ENCODE measurements at regions not wholly inside any gene's neighbourhood (a gene's known extent, or its start where the extent isn't known, plus 50 kb on each side); places are given as distances from the start of the nearest gene placed in this dataset.
A peak's percentile ranks its signal among the peaks of the same experiment; 100 is the strongest.

GRCh38 chr6:56842686-56843475, 112.0 kb upstream of the BEND6 start:
- Histone ChIP-seq H3K9me3 (ENCODE audit: control extremely low read depth in 1 of 3, control insufficient read depth in 2 of 3, insufficient read depth in 1 of 3, low read length in 2 of 3) (no peaks in the 10 kb centered on the region), H3K9ac (ENCODE audit: low read length) (peak overlapping the region; percentile 53), H4K20me1 (ENCODE audit: control insufficient read depth, insufficient read depth, low read length, poor library complexity, severe bottlenecking) (no peaks in the 10 kb centered on the region), H3K79me2 (ENCODE audit: control insufficient read depth, insufficient read depth, low read length) (no peaks in the 10 kb centered on the region), H3K4me3 (ENCODE audit: control extremely low read depth in 1 of 5, extremely low read depth in 1 of 5, insufficient read depth in 1 of 5, low read depth in 2 of 5, low read length in 4 of 5) (peak overlapping the region in 3 of 5 experiments; percentile 22 to 41 (median 29)), H2AFZ (ENCODE audit: insufficient read depth, low read depth, low read length, poor library complexity, severe bottlenecking) (peak overlapping the region; percentile 60), H3K27ac (ENCODE audit: low read length in 2 of 2) (no peak overlapping the region), H3K27me3 (replicated peaks in 1 of 4; ENCODE audit: control extremely low read depth in 1 of 4, control insufficient read depth in 3 of 4, insufficient read depth in 4 of 4, low read length in 3 of 4) (peaks cover 0 to 24% (median 15%) of the 10 kb centered on the region in 4 experiments), H3K4me2 (replicated peaks; ENCODE audit: low read depth, low read length, poor library complexity, severe bottlenecking) (peak overlapping the region; percentile 75), H3K4me1 (ENCODE audit: control insufficient read depth in 2 of 2, insufficient read depth in 2 of 2, low read length in 2 of 2) (peaks cover 9 to 12% of the 10 kb centered on the region in 2 donors), H3K36me3 (replicated peaks in 1 of 2; ENCODE audit: control extremely low read depth in 1 of 2, control insufficient read depth in 1 of 2, extremely low read depth in 1 of 2, insufficient read depth in 2 of 2, low read length in 1 of 2) (no peaks in the 10 kb centered on the region)
- TF ChIP-seq, protein P1, sequence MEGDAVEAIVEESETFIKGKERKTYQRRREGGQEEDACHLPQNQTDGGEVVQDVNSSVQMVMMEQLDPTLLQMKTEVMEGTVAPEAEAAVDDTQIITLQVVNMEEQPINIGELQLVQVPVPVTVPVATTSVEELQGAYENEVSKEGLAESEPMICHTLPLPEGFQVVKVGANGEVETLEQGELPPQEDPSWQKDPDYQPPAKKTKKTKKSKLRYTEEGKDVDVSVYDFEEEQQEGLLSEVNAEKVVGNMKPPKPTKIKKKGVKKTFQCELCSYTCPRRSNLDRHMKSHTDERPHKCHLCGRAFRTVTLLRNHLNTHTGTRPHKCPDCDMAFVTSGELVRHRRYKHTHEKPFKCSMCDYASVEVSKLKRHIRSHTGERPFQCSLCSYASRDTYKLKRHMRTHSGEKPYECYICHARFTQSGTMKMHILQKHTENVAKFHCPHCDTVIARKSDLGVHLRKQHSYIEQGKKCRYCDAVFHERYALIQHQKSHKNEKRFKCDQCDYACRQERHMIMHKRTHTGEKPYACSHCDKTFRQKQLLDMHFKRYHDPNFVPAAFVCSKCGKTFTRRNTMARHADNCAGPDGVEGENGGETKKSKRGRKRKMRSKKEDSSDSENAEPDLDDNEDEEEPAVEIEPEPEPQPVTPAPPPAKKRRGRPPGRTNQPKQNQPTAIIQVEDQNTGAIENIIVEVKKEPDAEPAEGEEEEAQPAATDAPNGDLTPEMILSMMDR (IDR thresholded peaks at IDR 0.05), result no peak
- no peak for TF ChIP-seq EZH2 (IDR thresholded peaks at IDR 0.05; ENCODE audit: borderline replicate concordance, insufficient read depth, low read depth, low read length, poor library complexity, severe bottlenecking)
- POLR2A ChIA-PET, result no interaction called here
- CTCF ChIA-PET, result no interaction called here
- Mint-ChIP-seq H3K27ac (no peak overlapping the region), H3K4me3 (peak overlapping the region; percentile 88), H3K4me1 (peaks cover 11% of the 10 kb centered on the region), H3K27me3 (peaks cover 62% of the 10 kb centered on the region), H3K9me3 (ENCODE audit: insufficient read depth) (no peaks in the 10 kb centered on the region)
- ATAC-seq (ENCODE audit: low read depth) (no peak), DNase-seq (peak; percentile 7)
- intact Hi-C loops (cut with micrococcal nuclease), result no loop called here
- WGBS (ENCODE audit: insufficient coverage), result 1% methylated on average over 42 of the region's 47 CpGs

GRCh38 chr6:56841751-56842150, 113.2 kb upstream of the BEND6 start:
- no CpG with 5 or more reads among the region's 1 CpG for WGBS (ENCODE audit: insufficient coverage)
- no peak for ATAC-seq (ENCODE audit: low read depth)
- POLR2A ChIA-PET, result no interaction called here
- Histone ChIP-seq H3K4me1 (ENCODE audit: control insufficient read depth in 2 of 2, insufficient read depth in 2 of 2, low read length in 2 of 2) (peaks cover 9 to 12% of the 10 kb centered on the region in 2 donors), H3K4me3 (ENCODE audit: control extremely low read depth in 1 of 5, extremely low read depth in 1 of 5, insufficient read depth in 1 of 5, low read depth in 2 of 5, low read length in 4 of 5) (no peak overlapping the region), H3K4me2 (replicated peaks; ENCODE audit: low read depth, low read length, poor library complexity, severe bottlenecking) (no peak overlapping the region), H3K9ac (ENCODE audit: low read length) (no peak overlapping the region), H3K79me2 (ENCODE audit: control insufficient read depth, insufficient read depth, low read length) (no peaks in the 10 kb centered on the region), H3K27me3 (replicated peaks in 1 of 4; ENCODE audit: control extremely low read depth in 1 of 4, control insufficient read depth in 3 of 4, insufficient read depth in 4 of 4, low read length in 3 of 4) (peaks cover 0 to 21% (median 15%) of the 10 kb centered on the region in 4 experiments), H3K27ac (ENCODE audit: low read length in 2 of 2) (no peak overlapping the region), H3K9me3 (ENCODE audit: control extremely low read depth in 1 of 3, control insufficient read depth in 2 of 3, insufficient read depth in 1 of 3, low read length in 2 of 3) (no peaks in the 10 kb centered on the region), H2AFZ (ENCODE audit: insufficient read depth, low read depth, low read length, poor library complexity, severe bottlenecking) (no peak overlapping the region), H4K20me1 (ENCODE audit: control insufficient read depth, insufficient read depth, low read length, poor library complexity, severe bottlenecking) (no peaks in the 10 kb centered on the region), H3K36me3 (replicated peaks in 1 of 2; ENCODE audit: control extremely low read depth in 1 of 2, control insufficient read depth in 1 of 2, extremely low read depth in 1 of 2, insufficient read depth in 2 of 2, low read length in 1 of 2) (no peaks in the 10 kb centered on the region)
- DNase-seq, result no peak
- TF ChIP-seq, protein P1 (IDR thresholded peaks at IDR 0.05), result no peak
- no peak for TF ChIP-seq EZH2 (IDR thresholded peaks at IDR 0.05; ENCODE audit: borderline replicate concordance, insufficient read depth, low read depth, low read length, poor library complexity, severe bottlenecking)
- peaks cover 11% of the 10 kb centered on the region for H3K4me1 Mint-ChIP-seq
- H3K4me3 Mint-ChIP-seq, result no peak overlapping the region
- H3K27ac Mint-ChIP-seq, result no peak overlapping the region
- no peaks in the 10 kb centered on the region for H3K9me3 Mint-ChIP-seq (ENCODE audit: insufficient read depth)
- CTCF ChIA-PET, result interaction anchor here (0.6 kb wide), 1 partner anchor 96 kb away, joined by 3 read pairs; no protein-coding TSS in a partner anchor
- H3K27me3 Mint-ChIP-seq, result peaks cover 63% of the 10 kb centered on the region
- intact Hi-C loops (cut with micrococcal nuclease), result no loop called here

All from B cell (primary cell).